ENCODE measurements at regions not wholly inside any gene's neighbourhood (a gene's known extent, or its start where the extent isn't known, plus 50 kb on each side); places are given as distances from the start of the nearest gene placed in this dataset.
A peak's percentile ranks its signal among the peaks of the same experiment; 100 is the strongest.

GRCh38 chr2:236360496-236360895 is 96.3 kb upstream of the ASB18 start:
- TF ChIP-seq CTCF (IDR thresholded peaks at IDR 0.05) (no peak), POLR2A (IDR thresholded peaks at IDR 0.05) (no peak), POLR2AphosphoS5 (IDR thresholded peaks at IDR 0.05) (peak in 2 of 4 donors; percentile 54 to 58), EP300 (IDR thresholded peaks at IDR 0.05) (peak in 1 of 4 donors; percentile 31)

All from sigmoid colon (tissue), 4 donors.